ENCODE measurements at regions not wholly inside any gene's neighbourhood (a gene's known extent, or its start where the extent isn't known, plus 50 kb on each side); places are given as distances from the start of the nearest gene placed in this dataset.

DNA sequence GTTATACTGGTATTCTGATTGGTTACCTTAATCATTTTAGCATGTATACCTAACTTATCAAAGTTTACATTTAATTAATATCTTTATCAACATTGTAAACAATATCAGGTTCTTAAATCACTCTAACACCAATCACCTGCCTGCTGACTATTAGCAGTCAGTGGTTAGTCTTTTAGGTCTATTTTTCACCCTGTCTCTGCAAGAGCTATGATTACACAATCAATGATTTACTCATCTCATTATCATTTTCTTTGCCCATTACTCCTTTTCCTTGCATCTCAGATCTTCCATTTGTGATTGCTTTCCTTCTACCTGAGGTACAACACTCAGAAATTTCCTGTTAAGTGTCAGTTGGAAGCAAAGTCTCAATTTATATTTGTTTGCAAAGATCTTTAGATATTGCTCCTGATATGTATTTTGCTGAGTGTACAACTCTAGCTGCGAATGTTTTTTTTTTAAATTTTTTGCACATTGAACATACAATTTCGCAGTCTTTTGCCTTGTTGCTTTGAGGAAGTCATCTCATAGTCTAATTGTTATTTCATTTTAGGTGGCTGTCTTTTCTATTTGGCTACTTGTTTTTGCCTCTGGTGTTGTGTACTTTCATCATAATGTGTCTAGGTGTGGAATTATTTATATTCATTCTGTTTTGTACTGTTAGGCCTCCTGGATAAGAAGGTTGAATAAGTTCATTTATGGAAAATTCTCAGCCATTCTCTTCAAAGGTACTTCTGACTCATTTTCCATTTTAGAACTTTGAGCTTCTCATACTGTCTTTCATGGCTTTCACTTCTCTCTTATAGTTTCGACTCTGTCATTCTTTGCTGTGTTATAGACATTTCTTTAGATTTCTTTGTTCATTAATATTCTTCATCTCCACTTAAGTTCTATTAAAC lies 104.9 kb upstream of the CEP162 start:
- H3K36me3 Mint-ChIP-seq = no peaks in the 10 kb centered on the region
- TF ChIP-seq, protein P1, sequence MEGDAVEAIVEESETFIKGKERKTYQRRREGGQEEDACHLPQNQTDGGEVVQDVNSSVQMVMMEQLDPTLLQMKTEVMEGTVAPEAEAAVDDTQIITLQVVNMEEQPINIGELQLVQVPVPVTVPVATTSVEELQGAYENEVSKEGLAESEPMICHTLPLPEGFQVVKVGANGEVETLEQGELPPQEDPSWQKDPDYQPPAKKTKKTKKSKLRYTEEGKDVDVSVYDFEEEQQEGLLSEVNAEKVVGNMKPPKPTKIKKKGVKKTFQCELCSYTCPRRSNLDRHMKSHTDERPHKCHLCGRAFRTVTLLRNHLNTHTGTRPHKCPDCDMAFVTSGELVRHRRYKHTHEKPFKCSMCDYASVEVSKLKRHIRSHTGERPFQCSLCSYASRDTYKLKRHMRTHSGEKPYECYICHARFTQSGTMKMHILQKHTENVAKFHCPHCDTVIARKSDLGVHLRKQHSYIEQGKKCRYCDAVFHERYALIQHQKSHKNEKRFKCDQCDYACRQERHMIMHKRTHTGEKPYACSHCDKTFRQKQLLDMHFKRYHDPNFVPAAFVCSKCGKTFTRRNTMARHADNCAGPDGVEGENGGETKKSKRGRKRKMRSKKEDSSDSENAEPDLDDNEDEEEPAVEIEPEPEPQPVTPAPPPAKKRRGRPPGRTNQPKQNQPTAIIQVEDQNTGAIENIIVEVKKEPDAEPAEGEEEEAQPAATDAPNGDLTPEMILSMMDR (conservative IDR thresholded peaks at IDR 0.05) = no peak
- H3K27ac Mint-ChIP-seq = no peak overlapping the region
- DNase-seq (ENCODE audit: extremely low spot score, unreplicated experiment) = no peak
- H3K4me1 Mint-ChIP-seq (ENCODE audit: unreplicated experiment) = no peaks in the 10 kb centered on the region
- H3K9me3 Mint-ChIP-seq = peaks cover 5% of the 10 kb centered on the region
- no peaks in the 10 kb centered on the region for H3K27me3 Mint-ChIP-seq
- no peak overlapping the region for H3K4me3 Mint-ChIP-seq

DNA sequence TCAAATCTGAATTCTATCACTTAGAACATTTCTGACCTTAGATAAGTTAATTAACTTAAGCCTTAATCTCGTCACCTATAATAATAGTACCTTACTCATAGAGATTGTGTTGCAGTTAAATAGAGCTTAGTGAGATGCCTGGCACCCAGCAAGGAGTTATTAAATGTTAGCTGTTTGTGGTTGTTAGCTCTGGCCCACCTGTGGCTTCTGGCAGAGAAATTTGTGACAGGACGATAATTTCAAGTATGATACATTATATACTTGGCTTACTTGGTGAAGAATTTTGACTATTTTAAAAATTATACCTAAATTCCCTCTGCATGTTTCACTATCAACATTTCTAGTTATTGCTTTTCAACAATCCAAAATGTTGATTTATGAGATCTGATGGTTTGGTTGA lies 102.9 kb upstream of the CEP162 start:
- Mint-ChIP-seq H3K36me3 (no peaks in the 10 kb centered on the region), H3K27ac (no peak overlapping the region), H3K27me3 (no peaks in the 10 kb centered on the region), H3K4me3 (no peak overlapping the region), H3K9me3 (no peaks in the 10 kb centered on the region), H3K4me1 (ENCODE audit: unreplicated experiment) (no peaks in the 10 kb centered on the region)
- TF ChIP-seq, protein P1 (conservative IDR thresholded peaks at IDR 0.05) = no peak
- DNase-seq (ENCODE audit: extremely low spot score, unreplicated experiment) = no peak

DNA sequence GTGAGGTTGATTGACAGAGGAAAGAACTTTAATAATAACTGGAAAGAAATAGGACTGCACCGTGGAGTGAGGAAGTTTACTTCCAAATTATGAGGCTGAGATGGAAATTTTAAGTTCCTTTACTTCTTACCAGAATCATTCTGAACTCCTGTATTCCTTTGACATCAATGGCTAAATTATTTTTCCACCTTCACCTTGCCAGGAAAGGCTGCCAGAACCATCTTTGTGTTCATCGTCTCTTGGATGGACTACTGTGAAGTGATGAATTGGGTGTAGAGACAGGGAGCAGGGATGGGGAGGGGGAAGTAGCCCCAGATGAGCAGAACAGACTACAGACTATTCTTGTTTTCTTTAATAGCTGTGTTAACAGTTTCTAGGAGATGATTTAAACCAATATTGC lies 102.1 kb upstream of the CEP162 start:
- Mint-ChIP-seq H3K4me1 (ENCODE audit: unreplicated experiment) (no peaks in the 10 kb centered on the region), H3K4me3 (no peak overlapping the region), H3K9me3 (no peaks in the 10 kb centered on the region), H3K36me3 (no peaks in the 10 kb centered on the region), H3K27me3 (no peaks in the 10 kb centered on the region), H3K27ac (no peak overlapping the region)
- TF ChIP-seq, protein P1 (conservative IDR thresholded peaks at IDR 0.05) = no peak
- no peak for DNase-seq (ENCODE audit: extremely low spot score, unreplicated experiment)

DNA sequence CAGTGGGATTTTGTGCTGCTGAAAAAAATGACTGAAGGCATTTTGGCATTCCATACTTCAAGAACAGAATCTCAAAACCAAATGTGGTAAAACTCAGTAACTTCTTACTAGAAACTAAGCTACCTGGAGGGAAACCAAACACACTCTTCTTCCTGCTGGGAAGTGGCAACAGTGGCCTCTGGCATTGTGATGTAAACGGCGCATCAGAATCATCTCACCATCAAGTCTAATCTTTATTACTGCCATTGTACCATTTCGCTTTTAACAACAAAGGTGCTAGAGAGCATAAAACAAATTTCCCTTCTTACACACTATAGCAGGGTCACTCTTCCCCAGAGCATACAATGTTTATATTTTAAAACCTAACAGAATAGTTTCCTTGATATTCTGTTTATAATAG lies 101.6 kb upstream of the CEP162 start:
- TF ChIP-seq, protein P1 (conservative IDR thresholded peaks at IDR 0.05) = no peak
- Mint-ChIP-seq H3K9me3 (no peaks in the 10 kb centered on the region), H3K4me3 (no peak overlapping the region), H3K36me3 (no peaks in the 10 kb centered on the region), H3K27me3 (no peaks in the 10 kb centered on the region), H3K27ac (no peak overlapping the region), H3K4me1 (ENCODE audit: unreplicated experiment) (no peaks in the 10 kb centered on the region)
- no peak for DNase-seq (ENCODE audit: extremely low spot score, unreplicated experiment)

DNA sequence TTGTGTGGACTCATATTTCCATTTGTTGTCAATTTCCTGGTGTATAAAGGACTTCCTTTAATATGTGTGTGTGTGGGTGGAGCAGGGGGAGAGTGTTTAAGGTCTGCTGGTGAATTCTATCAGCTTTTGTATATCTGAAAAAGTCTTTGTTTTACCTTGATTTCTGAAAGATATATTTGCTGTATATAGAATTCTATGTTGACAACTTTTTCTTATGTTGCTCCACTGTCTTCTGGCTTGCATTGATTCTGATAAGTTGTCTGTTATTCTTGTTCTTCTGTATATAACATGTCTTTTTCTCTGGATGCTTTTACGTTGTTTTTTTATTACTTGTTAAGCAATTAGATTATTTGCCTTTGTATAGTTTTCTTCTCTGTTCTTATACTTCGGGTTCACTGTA lies 90.0 kb upstream of the CEP162 start:
- H3K4me3 Mint-ChIP-seq = no peak overlapping the region
- no peaks in the 10 kb centered on the region for H3K4me1 Mint-ChIP-seq (ENCODE audit: unreplicated experiment)
- TF ChIP-seq, protein P1 (conservative IDR thresholded peaks at IDR 0.05) = no peak
- no peak overlapping the region for H3K27ac Mint-ChIP-seq
- no peaks in the 10 kb centered on the region for H3K27me3 Mint-ChIP-seq
- no peaks in the 10 kb centered on the region for H3K36me3 Mint-ChIP-seq
- H3K9me3 Mint-ChIP-seq = no peaks in the 10 kb centered on the region
- DNase-seq (ENCODE audit: extremely low spot score, unreplicated experiment) = no peak

Measured in type B pancreatic cell (in vitro differentiated cells).